Skin of body (tissue), 1 donor: ENCODE measurements at regions not wholly inside any gene's neighbourhood (a gene's known extent, or its start where the extent isn't known, plus 50 kb on each side); places are given as distances from the start of the nearest gene placed in this dataset.
"Not testable (repeated sequence)": the region's sequence is repeated elsewhere in the genome, so short reads cannot be mapped to it uniquely, and the experiment has no call there.

Experiments
- DNase-seq: peaks from one replicate; lab custom pipeline; 2025; lab: John Stamatoyannopoulos, UW

GRCh38 chr7:76117306-76117991, 69.5 kb downstream of the MDH2 start:
- not testable (repeated sequence) for DNase-seq

DNA sequence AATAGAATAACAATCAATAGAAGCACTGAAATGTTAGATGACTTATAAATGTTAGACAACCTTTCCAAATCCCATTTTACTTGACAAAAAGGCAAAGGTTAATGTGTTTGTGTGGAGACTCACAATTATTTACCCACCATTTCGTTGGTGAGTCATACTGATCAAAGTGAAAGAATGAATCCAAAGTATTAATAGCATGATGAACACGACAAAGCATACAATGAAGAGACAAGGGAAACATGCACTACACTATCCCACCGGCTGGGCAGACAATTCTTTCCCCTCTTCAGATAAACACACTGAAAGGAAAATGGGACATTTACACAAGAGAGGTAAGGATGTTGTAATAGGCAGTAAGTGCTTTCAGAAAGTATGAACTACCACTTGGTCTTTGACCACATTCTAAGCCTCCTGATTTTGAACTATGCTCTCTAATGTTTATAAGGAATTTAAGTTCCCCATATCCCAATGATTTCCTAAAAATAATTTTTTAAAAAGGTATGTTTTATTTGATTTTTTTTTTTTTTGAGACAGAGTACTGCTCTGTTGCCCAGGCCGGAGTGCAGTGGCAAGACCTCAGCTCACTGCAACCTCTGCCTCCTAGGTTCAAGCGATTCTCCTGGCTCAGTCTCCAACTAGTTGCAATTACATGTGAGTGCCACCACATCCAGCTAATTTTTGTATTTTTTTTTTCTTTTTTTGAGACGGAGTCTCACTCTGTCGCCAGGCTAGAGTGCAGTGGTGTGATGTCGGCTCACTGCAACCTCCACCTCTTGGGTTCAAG, 70.5 kb downstream of the MDH2 start:
- DNase-seq = not testable (repeated sequence)

GRCh38 chr7:76121044-76121443, 73.1 kb downstream of the MDH2 start:
- no peak for DNase-seq

DNA sequence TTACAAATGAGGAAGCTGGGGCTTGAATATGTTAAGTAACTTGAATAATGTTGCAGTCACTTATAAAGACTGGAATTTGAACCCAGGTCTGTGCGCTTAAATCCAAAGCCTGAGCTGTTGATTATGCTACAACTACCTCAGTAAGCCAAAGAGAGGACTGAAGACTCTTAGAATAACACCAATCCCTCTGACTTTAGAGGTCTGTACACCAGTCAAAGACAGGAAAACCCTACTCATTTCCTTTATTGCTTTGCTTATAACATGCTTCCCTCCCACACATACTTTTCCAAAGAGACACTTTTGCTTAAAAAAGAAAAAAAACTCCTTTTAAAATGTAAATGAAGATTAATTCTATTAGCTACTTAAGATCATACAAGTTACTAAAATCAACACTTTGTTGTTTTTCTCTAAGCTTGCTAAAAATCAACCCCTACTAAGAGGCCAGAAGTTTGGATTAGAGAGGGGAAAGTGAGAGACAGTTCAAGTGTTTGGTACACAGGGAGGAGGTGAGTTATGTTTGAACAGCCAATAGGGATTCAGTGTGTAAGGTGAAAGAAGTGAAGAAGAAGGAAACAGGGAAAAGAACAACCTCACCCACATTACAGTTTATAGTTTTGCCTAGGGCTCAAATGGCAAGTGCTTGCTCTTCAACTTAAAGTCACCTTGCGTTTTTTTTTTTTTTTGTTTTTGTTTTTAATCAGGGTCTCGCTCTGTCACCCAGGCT, 74.8 kb downstream of the MDH2 start:
- DNase-seq = no peak

DNA sequence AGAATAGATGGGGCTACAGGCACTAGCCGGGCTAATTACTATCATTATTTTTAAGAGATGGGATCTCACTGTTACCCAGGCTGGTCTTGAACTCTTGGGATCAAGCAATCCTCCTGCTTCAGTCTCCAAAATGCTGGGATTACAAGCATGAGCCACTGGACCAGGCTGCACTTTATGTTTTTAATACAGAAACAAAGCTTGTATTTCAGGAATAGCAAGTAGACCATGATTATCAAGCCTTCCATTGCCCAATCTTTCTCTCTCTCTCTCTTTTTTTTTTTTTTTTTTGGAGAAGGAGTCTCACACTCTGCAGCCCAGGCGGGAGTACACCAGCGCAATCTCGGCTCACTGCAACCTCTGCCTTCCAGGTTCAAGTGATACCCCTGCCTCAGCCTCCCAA, 75.4 kb downstream of the MDH2 start:
- no peak for DNase-seq

- no peak for DNase-seq
Observed at GRCh38 chr7:76125560-76125959, 76.1 kb upstream of the SRRM3 start.

DNA sequence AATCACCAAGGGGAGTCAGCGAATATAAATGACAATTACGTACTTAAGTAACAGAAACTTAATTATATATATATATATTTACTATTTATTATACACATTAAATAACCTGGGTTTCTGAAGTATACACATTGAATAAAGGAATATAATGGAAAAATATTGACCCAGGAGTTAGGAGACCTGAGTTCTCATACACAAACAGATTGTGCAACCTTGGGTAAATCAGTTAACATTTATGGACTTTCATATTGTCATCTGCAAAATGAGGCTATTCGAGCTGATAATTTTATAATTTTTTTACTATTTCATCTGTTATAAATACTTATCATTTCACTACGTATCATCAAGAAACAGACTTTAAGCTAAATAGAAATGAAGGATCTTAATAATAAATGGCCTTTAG, 75.1 kb upstream of the SRRM3 start:
- DNase-seq = no peak

DNA sequence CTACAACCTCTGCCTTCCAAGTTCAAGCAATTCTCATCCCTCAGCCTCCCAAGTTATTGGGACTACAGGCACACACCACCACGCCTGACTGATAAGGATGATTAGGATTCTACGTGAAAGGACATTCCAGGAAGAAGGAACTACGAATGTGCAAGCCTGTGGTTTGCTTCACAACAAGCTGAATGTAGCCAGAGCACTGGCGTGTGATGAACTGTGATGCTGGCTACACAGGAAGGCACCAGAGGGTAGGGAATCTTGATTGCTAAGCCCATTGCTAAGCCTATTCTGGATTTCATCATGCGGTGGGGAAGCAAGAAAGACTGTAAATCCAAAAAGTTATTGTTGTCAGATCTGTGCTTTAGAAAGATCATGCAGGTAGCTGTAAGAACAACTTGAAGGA, 72.3 kb upstream of the SRRM3 start:
- no peak for DNase-seq

GRCh38 chr7:76129836-76130235, 71.9 kb upstream of the SRRM3 start:
- DNase-seq = no peak

GRCh38 chr7:76130661-76131060, 71.0 kb upstream of the SRRM3 start:
- not testable (repeated sequence) for DNase-seq

- not testable (repeated sequence) for DNase-seq
Observed at GRCh38 chr7:76131887-76132286, 69.8 kb upstream of the SRRM3 start.

GRCh38 chr7:76133164-76133775, 68.4 kb upstream of the SRRM3 start:
- peak; percentile 25 for DNase-seq

DNA sequence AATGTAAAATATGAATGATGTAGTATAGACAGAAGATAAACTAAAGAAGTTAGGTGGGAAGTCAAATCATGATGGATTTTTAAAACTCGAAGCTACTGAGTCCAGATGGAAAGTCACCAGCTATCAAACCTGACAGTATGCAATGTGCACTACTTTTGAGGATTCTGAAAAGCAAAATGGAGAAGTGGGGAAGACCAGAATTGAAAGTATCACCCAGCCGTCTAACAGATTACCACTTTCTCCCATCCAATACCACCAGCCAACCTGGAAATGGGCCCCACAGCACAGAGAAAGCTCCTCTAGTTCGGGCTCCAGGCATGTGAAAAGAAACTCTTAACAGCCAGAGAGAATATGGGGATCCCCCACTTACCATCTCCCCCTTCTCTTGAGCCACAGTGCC, 67.9 kb upstream of the SRRM3 start:
- no peak for DNase-seq

GRCh38 chr7:76135263-76135662, 66.4 kb upstream of the SRRM3 start:
- not testable (repeated sequence) for DNase-seq

- DNase-seq = not testable (repeated sequence)
Observed at GRCh38 chr7:76138577-76139313, 63.0 kb upstream of the SRRM3 start.

GRCh38 chr7:76139670-76140069, 62.0 kb upstream of the SRRM3 start:
- DNase-seq = no peak

- DNase-seq = not testable (repeated sequence)
Observed at GRCh38 chr7:76140259-76140658, 61.4 kb upstream of the SRRM3 start.

GRCh38 chr7:76142861-76143260, 58.8 kb upstream of the SRRM3 start:
- no peak for DNase-seq

DNA sequence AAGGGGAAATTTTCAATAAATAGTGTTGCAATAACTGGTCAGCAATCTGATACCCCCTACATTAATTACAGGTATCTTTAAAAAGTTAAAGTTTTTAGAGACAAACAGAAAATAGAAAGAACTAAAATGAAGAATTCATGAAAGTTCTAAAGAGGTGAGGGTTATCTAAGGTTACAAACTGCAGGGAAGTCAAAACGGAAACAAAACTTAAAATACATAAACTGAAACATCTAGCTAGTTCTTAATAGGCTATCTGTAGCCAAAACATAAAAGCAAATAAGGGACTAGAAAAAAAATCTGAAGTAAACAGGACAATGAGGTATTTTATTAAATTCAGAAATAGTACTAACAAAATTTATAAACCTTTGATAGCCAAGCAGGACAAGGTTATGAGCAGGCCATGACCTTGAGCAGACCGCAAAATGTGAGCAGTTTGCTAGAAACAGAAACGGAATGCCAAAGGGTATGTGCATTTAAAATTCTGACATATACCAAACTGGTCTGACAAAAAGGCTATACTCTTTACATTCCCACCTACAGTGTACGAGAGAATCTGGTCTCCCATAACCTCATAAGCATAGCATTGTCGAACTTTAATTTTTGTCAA, 56.9 kb upstream of the SRRM3 start:
- DNase-seq = not testable (repeated sequence)

GRCh38 chr7:76146374-76146773, 55.3 kb upstream of the SRRM3 start:
- no peak for DNase-seq

GRCh38 chr7:76148947-76149346, 52.7 kb upstream of the SRRM3 start:
- DNase-seq = not testable (repeated sequence)
